SK-N-SH (cell line): ENCODE measurements at regions not wholly inside any gene's neighbourhood (a gene's known extent, or its start where the extent isn't known, plus 50 kb on each side); places are given as distances from the start of the nearest gene placed in this dataset.

ENCODE experiments used
- CTCF ChIA-PET: fragments of 300-600, 350-600 bp; formaldehyde crosslinking; extraction: SDS; loops from one replicate; lab custom pipeline; 2021; lab: Yijun Ruan, JAX
- POLR2A ChIA-PET: fragments of 350-600 bp; sonication (Branson Sonifier 250); formaldehyde crosslinking; extraction: SDS; loops from one replicate; lab custom pipeline; 2020; ENCODE audit warnings: antibody characterized with exemption, inconsistent platforms; lab: Yijun Ruan, JAX
- DNase-seq: peaks from one replicate; pipeline ENCODE4 v3.0.0; 2012
- H2AFZ ChIP-seq: fragments of 200-600 bp; sonication (generic); 2 replicates; pipeline ENCODE4 v1.8.1; 2016; ENCODE audit warnings: antibody characterized with exemption, mild to moderate bottlenecking, low read depth
- H3F3A ChIP-seq: fragments of 200-600 bp; sonication (generic); replicated peaks from 2 replicates; pipeline ENCODE3; 2016; ENCODE audit warnings: antibody characterized with exemption, mild to moderate bottlenecking; ENCODE audit not compliant: insufficient read depth
- H3K27ac ChIP-seq, 2 experiments: fragments of 200-500 bp in 1 of 2; fragments of 200-600 bp in 1 of 2; sonication (Bioruptor generic) in 1 of 2; sonication (generic), shearing (Covaris generic) in 1 of 2; 2 replicates each; pipeline versions ENCODE4 v1.5.1 to v1.6.1; 2014 to 2016; ENCODE audit warnings: low read depth in 2 of 2, inconsistent platforms in 1 of 2, low read length in 1 of 2, mild to moderate bottlenecking in 1 of 2, mixed read lengths in 1 of 2
- H3K27me3 ChIP-seq: fragments of 200-600 bp; sonication (generic), shearing (Covaris generic); 2 replicates; pipeline ENCODE4 v1.6.1; 2016; ENCODE audit warnings: mixed run types; ENCODE audit not compliant: insufficient read depth
- H3K36me3 ChIP-seq, 2 experiments: fragments of 200-500 bp in 1 of 2; fragments of 200-600 bp in 1 of 2; sonication (Bioruptor generic) in 1 of 2; sonication (generic) in 1 of 2; replicated peaks in 1 of 2; 2 replicates each; pipeline versions ENCODE3 to v1.5.1; 2014 to 2016; ENCODE audit warnings: low read length in 1 of 2, mild to moderate bottlenecking in 1 of 2; ENCODE audit not compliant: insufficient read depth in 2 of 2, control insufficient read depth in 1 of 2
- H3K4me1 ChIP-seq, 2 experiments: fragments of 200-500 bp in 1 of 2; fragments of 200-600 bp in 1 of 2; sonication (Bioruptor generic) in 1 of 2; sonication (generic), shearing (Covaris generic) in 1 of 2; 2 replicates each; pipeline versions ENCODE4 v1.5.1 to v1.6.1; 2014 to 2016; ENCODE audit warnings: low read depth in 1 of 2, low read length in 1 of 2, mixed run types in 1 of 2; ENCODE audit not compliant: insufficient read depth in 2 of 2, control insufficient read depth in 1 of 2
- H3K4me2 ChIP-seq: fragments of 200-600 bp; sonication (generic), shearing (Covaris generic); 2 replicates; pipeline ENCODE4 v1.6.1; 2017; ENCODE audit warnings: mixed run types
- H3K4me3 ChIP-seq, 2 experiments: fragments of 200-500 bp in 1 of 2; fragments of 200-600 bp in 1 of 2; sonication (Bioruptor generic) in 1 of 2; sonication (generic), shearing (Covaris generic) in 1 of 2; 2 replicates each; pipeline versions ENCODE4 v1.5.1 to v1.8.1; 2014 to 2016; ENCODE audit warnings: low read depth in 2 of 2, inconsistent platforms in 1 of 2, low read length in 1 of 2, mild to moderate bottlenecking in 1 of 2, mixed read lengths in 1 of 2, moderate library complexity in 1 of 2
- H3K79me2 ChIP-seq: fragments of 200-600 bp; sonication (generic); 2 replicates; pipeline ENCODE4 v1.8.1; 2017; ENCODE audit warnings: mild to moderate bottlenecking; ENCODE audit not compliant: insufficient read depth
- H3K9ac ChIP-seq: fragments of 200-600 bp; sonication (generic); 2 replicates; pipeline ENCODE4 v1.6.1; 2017; ENCODE audit warnings: mixed run types
- H3K9me2 ChIP-seq: fragments of 200-600 bp; sonication (generic); 2 replicates; pipeline ENCODE4 v1.6.1; 2017; ENCODE audit warnings: mixed run types
- H3K9me3 ChIP-seq: fragments of 200-600 bp; sonication (generic); 2 replicates; pipeline ENCODE4 v1.6.1; 2017; ENCODE audit warnings: mixed run types, mild to moderate bottlenecking, moderate library complexity
- H4K20me1 ChIP-seq: fragments of 200-600 bp; sonication (generic); 2 replicates; pipeline ENCODE4 v1.6.1; 2017; ENCODE audit warnings: mild to moderate bottlenecking, mixed run types; ENCODE audit not compliant: insufficient read depth
- ELF1 ChIP-seq: IDR thresholded peaks from 2 replicates; pipeline ENCODE4 v1.4.0; 2012
- FOSL2 ChIP-seq: IDR thresholded peaks from 2 replicates; pipeline ENCODE4 v1.4.0; 2012; ENCODE audit warnings: low read depth, mild to moderate bottlenecking, moderate library complexity, borderline replicate concordance
- FOXM1 ChIP-seq: IDR thresholded peaks from 2 replicates; pipeline ENCODE4 v1.4.0; 2012; ENCODE audit warnings: low read depth, mild to moderate bottlenecking
- GATA2 ChIP-seq: sonication (generic); formaldehyde crosslinking; IDR thresholded peaks from 2 replicates; pipeline ENCODE4 v1.5.0; 2020; ENCODE audit warnings: mild to moderate bottlenecking, missing genetic modification reagents
- JUND ChIP-seq: IDR thresholded peaks from 2 replicates; pipeline ENCODE4 v1.4.0; 2012
- POLR2AphosphoS5 ChIP-seq: IDR thresholded peaks from 2 replicates; pipeline ENCODE4 v1.6.1; 2012; ENCODE audit warnings: low read depth, low read length
- RAD21 ChIP-seq: IDR thresholded peaks from 2 replicates; pipeline ENCODE4 v1.6.1; 2012; ENCODE audit warnings: mild to moderate bottlenecking, low read length
- RCOR1 ChIP-seq: fragments of 150-350 bp; IDR thresholded peaks from 2 replicates; pipeline ENCODE4 v1.6.1; 2017; ENCODE audit warnings: antibody characterized with exemption, low read length
- RXRA ChIP-seq: IDR thresholded peaks from 2 replicates; pipeline ENCODE4 v1.4.0; 2012; ENCODE audit warnings: low read depth, mild to moderate bottlenecking, borderline replicate concordance
- SIN3A ChIP-seq: IDR thresholded peaks from 2 replicates; pipeline ENCODE4 v1.6.1; 2012; ENCODE audit warnings: low read depth, mild to moderate bottlenecking, low read length, moderate library complexity, borderline replicate concordance
- TCF12 ChIP-seq: IDR thresholded peaks from 2 replicates; pipeline ENCODE4 v1.4.0; 2012
- TEAD4 ChIP-seq: IDR thresholded peaks from 2 replicates; pipeline ENCODE4 v1.4.0; 2012; ENCODE audit warnings: mild to moderate bottlenecking, borderline replicate concordance; ENCODE audit not compliant: insufficient read depth
- WGBS: methylation state at CpG from one replicate; pipeline ENCODE4 v1.1.6; 2017; ENCODE audit warnings: low lambda C conversion rate; 5-methylcytosine and 5-hydroxymethylcytosine counted together
- TF ChIP-seq, protein P1 (sequence below): IDR thresholded peaks from 2 replicates; pipeline ENCODE4 v1.4.0; 2012; ENCODE audit warnings: low read depth, borderline replicate concordance
- TF ChIP-seq, protein P2 (sequence below): IDR thresholded peaks from 2 replicates; pipeline ENCODE4 v1.4.0; 2012; ENCODE audit warnings: low read depth, borderline replicate concordance
- TF ChIP-seq, protein P3 (sequence below): IDR thresholded peaks from 2 replicates; pipeline ENCODE4 v1.6.1; 2012; ENCODE audit warnings: mild to moderate bottlenecking, low read depth, low read length, moderate library complexity
- TF ChIP-seq, protein P4 (sequence below): fragments of 150-350 bp; IDR thresholded peaks from 2 replicates; pipeline ENCODE4 v1.6.1; 2017; ENCODE audit warnings: antibody characterized with exemption, low read length, low read depth, borderline replicate concordance
- TF ChIP-seq, protein P5 (sequence below): IDR thresholded peaks from 2 replicates; pipeline ENCODE4; 2012

DNA sequence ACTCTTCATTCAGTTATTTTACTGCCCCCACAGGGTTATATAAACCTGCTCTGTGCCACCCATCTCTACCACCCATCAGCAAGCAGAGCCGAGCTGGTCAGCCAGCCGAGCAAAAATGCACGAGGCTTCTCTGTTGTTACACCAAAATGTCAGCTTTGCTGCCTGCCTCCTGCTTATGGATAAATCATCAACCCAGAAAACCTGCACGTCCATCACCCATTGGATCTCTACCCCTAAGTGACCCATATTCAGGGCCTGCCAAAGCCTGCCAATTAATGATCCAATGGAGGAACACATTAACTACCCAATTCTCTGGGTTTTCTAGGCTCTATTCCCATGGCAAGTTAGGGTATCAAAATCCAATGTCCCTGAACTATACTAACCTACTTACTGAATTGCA lies 365.5 kb upstream of the ACVR2A start:
- Histone ChIP-seq H3K9ac (no peak overlapping the region), H3F3A (no peaks in the 10 kb centered on the region), H3K27ac (no peak overlapping the region), H3K36me3 (no peaks in the 10 kb centered on the region), H3K4me2 (no peak overlapping the region), H4K20me1 (no peaks in the 10 kb centered on the region), H2AFZ (no peak overlapping the region), H3K27me3 (no peaks in the 10 kb centered on the region), H3K4me3 (no peak overlapping the region), H3K4me1 (no peaks in the 10 kb centered on the region), H3K9me2 (no peaks in the 10 kb centered on the region), H3K79me2 (no peaks in the 10 kb centered on the region), H3K9me3 (no peaks in the 10 kb centered on the region)
- ChIA-PET CTCF (no interaction called here), POLR2A (no interaction called here)
- DNase-seq = no peak
- WGBS = 6% methylated on average over 4 of the region's 4 CpGs
- TF ChIP-seq RAD21 (no peak), FOXM1 (no peak), FOSL2 (no peak), JUND (no peak), RCOR1 (no peak), RXRA (no peak), TCF12 (no peak), POLR2AphosphoS5 (no peak), SIN3A (no peak), TEAD4 (no peak), ELF1 (no peak), GATA2 (CRISPR knock-in tag) (no peak)
- TF ChIP-seq, protein P1, sequence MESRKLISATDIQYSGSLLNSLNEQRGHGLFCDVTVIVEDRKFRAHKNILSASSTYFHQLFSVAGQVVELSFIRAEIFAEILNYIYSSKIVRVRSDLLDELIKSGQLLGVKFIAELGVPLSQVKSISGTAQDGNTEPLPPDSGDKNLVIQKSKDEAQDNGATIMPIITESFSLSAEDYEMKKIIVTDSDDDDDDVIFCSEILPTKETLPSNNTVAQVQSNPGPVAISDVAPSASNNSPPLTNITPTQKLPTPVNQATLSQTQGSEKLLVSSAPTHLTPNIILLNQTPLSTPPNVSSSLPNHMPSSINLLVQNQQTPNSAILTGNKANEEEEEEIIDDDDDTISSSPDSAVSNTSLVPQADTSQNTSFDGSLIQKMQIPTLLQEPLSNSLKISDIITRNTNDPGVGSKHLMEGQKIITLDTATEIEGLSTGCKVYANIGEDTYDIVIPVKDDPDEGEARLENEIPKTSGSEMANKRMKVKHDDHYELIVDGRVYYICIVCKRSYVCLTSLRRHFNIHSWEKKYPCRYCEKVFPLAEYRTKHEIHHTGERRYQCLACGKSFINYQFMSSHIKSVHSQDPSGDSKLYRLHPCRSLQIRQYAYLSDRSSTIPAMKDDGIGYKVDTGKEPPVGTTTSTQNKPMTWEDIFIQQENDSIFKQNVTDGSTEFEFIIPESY = no peak
- TF ChIP-seq, protein P2, sequence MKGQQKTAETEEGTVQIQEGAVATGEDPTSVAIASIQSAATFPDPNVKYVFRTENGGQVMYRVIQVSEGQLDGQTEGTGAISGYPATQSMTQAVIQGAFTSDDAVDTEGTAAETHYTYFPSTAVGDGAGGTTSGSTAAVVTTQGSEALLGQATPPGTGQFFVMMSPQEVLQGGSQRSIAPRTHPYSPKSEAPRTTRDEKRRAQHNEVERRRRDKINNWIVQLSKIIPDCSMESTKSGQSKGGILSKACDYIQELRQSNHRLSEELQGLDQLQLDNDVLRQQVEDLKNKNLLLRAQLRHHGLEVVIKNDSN = no peak
- TF ChIP-seq, protein P3, sequence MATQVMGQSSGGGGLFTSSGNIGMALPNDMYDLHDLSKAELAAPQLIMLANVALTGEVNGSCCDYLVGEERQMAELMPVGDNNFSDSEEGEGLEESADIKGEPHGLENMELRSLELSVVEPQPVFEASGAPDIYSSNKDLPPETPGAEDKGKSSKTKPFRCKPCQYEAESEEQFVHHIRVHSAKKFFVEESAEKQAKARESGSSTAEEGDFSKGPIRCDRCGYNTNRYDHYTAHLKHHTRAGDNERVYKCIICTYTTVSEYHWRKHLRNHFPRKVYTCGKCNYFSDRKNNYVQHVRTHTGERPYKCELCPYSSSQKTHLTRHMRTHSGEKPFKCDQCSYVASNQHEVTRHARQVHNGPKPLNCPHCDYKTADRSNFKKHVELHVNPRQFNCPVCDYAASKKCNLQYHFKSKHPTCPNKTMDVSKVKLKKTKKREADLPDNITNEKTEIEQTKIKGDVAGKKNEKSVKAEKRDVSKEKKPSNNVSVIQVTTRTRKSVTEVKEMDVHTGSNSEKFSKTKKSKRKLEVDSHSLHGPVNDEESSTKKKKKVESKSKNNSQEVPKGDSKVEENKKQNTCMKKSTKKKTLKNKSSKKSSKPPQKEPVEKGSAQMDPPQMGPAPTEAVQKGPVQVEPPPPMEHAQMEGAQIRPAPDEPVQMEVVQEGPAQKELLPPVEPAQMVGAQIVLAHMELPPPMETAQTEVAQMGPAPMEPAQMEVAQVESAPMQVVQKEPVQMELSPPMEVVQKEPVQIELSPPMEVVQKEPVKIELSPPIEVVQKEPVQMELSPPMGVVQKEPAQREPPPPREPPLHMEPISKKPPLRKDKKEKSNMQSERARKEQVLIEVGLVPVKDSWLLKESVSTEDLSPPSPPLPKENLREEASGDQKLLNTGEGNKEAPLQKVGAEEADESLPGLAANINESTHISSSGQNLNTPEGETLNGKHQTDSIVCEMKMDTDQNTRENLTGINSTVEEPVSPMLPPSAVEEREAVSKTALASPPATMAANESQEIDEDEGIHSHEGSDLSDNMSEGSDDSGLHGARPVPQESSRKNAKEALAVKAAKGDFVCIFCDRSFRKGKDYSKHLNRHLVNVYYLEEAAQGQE = no peak
- TF ChIP-seq, protein P4, sequence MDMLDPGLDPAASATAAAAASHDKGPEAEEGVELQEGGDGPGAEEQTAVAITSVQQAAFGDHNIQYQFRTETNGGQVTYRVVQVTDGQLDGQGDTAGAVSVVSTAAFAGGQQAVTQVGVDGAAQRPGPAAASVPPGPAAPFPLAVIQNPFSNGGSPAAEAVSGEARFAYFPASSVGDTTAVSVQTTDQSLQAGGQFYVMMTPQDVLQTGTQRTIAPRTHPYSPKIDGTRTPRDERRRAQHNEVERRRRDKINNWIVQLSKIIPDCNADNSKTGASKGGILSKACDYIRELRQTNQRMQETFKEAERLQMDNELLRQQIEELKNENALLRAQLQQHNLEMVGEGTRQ = no peak
- TF ChIP-seq, protein P5, sequence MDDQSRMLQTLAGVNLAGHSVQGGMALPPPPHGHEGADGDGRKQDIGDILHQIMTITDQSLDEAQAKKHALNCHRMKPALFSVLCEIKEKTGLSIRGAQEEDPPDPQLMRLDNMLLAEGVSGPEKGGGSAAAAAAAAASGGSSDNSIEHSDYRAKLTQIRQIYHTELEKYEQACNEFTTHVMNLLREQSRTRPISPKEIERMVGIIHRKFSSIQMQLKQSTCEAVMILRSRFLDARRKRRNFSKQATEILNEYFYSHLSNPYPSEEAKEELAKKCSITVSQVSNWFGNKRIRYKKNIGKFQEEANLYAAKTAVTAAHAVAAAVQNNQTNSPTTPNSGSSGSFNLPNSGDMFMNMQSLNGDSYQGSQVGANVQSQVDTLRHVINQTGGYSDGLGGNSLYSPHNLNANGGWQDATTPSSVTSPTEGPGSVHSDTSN = no peak
- TF ChIP-seq, all 33 proteins: peak for 0
